ENCODE measurements at regions not wholly inside any gene's neighbourhood (a gene's known extent, or its start where the extent isn't known, plus 50 kb on each side); places are given as distances from the start of the nearest gene placed in this dataset.

- TF ChIP-seq SIN3A (IDR thresholded peaks at IDR 0.05; ENCODE audit: borderline replicate concordance, insufficient read depth, low read length) (no peak), REST (IDR thresholded peaks at IDR 0.05; ENCODE audit: insufficient read depth in 1 of 2, low read depth in 2 of 2, low read length in 2 of 2) (no peak)
Observed at GRCh38 chr10:80697926-80698325, 160.2 kb downstream of the SH2D4B start.

Data from PFSK-1 (cell line).